Gastroesophageal sphincter (tissue), 3 donors: ENCODE measurements at regions not wholly inside any gene's neighbourhood (a gene's known extent, or its start where the extent isn't known, plus 50 kb on each side); places are given as distances from the start of the nearest gene placed in this dataset.

Experiments used
- CTCF ChIP-seq, 4 experiments: fragments of 200-600 bp in 2 of 4; fragments of 450-650 bp in 2 of 4; sonication (generic) in 1 of 4; IDR thresholded peaks; one replicate each; pipeline ENCODE4 v1.5.1; 2017 to 2019; ENCODE audit warnings: antibody characterized with exemption in 4 of 4, mild to moderate bottlenecking in 2 of 4, moderate library complexity in 2 of 4
- POLR2A ChIP-seq, 2 donors: fragments of 450-650 bp; IDR thresholded peaks; one replicate each; pipeline ENCODE4 v1.6.1; 2017; ENCODE audit warnings: antibody characterized with exemption in 2 of 2, mild to moderate bottlenecking in 2 of 2, moderate library complexity in 1 of 2
- POLR2AphosphoS5 ChIP-seq: sonication (generic); formaldehyde crosslinking; IDR thresholded peaks from one replicate; pipeline ENCODE4 v1.6.1; 2017; ENCODE audit warnings: antibody characterized with exemption

DNA sequence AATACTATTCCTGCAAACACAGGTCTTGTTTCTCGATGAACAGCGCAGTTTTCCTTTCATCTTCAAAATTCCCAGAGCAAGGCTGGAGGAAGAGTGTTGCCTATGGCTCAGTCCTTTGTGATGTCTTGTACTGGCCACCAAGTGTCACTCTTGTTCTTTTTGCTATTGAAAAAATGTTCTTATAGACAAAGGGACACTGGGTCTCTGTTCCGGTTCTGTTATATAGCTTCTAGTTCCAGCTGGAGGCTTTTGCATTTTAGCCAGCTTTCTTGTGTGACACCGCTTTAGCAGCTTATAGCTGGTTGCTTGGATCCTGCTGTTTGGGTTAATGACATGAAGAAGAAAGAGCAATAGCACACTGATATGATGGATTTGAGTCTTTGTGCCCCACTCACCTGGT, 343.7 kb upstream of the KCNN2 start:
- TF ChIP-seq CTCF (IDR thresholded peaks at IDR 0.05) (peak in 2 of 4 experiments; percentile 16 to 47), POLR2A (IDR thresholded peaks at IDR 0.05) (no peak), POLR2AphosphoS5 (no peak)
